GM12891 (cell line): ENCODE measurements at regions not wholly inside any gene's neighbourhood (a gene's known extent, or its start where the extent isn't known, plus 50 kb on each side); places are given as distances from the start of the nearest gene placed in this dataset.
"Not testable (repeated sequence)": the region's sequence is repeated elsewhere in the genome, so short reads cannot be mapped to it uniquely, and the experiment has no call there.

Experiments
- PAX5 ChIP-seq: IDR thresholded peaks from 2 replicates; pipeline ENCODE4 v1.6.1; 2011; ENCODE audit warnings: low read length, moderate library complexity, mild to moderate bottlenecking; ENCODE audit not compliant: insufficient read depth, severe bottlenecking
- POLR2A ChIP-seq: IDR thresholded peaks from 2 replicates; pipeline ENCODE4 v1.6.1; 2011; ENCODE audit warnings: low read depth, low read length, control low read depth
- POLR2AphosphoS5 ChIP-seq: IDR thresholded peaks from 2 replicates; pipeline ENCODE4 v1.6.1; 2011; ENCODE audit warnings: low read depth, low read length, control low read depth
- POU2F2 ChIP-seq: IDR thresholded peaks from 2 replicates; pipeline ENCODE4 v1.6.1; 2011; ENCODE audit warnings: low read depth, mild to moderate bottlenecking, control low read depth, low read length, moderate library complexity
- SPI1 ChIP-seq: IDR thresholded peaks from 2 replicates; pipeline ENCODE4 v1.6.1; 2011; ENCODE audit warnings: low read depth, low read length, control low read depth
- TAF1 ChIP-seq: IDR thresholded peaks from 2 replicates; pipeline ENCODE4 v1.6.1; 2011; ENCODE audit warnings: low read depth, low read length, control low read depth

DNA sequence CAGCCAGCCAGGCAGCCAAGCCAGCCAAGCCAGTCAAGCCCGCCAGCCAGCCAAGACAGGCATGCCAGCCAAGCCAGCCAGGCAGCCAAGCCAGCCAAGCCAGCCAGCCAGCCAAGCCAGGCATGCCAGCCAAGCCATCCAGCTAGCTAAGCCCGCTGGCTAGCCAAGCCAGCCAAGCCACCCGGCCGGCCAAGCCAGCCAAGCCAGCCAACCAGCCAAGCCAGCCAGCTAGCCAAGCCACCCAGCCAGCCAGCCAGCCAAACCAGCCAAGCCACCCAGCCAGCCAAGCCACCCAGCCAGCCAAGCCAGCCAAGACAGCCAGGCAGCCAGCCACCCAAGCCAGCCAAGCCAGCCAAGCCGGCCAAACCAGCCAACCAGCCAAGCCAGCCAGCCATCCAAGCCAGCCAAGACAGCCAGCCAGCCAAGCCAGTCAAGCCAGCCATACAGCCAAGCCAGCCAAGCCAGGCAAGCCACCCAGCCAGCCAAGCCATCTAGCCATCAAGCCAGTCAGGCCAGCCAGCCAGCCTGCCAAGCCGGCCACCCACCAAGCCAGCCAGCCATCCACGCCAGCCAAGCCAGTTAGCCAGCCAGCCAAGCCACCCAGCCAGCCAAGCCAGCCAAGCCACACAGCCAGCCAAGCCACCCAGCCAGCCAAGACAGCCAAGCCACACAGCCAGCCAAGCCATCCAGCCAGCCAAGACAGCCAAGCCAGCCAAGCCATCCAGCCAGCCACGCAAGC is 349.2 kb upstream of the PLGLB2 start:
- not testable (repeated sequence) for TF ChIP-seq POLR2A, POLR2AphosphoS5, POU2F2, SPI1, PAX5, TAF1
